H7 (cell line): ENCODE measurements at regions not wholly inside any gene's neighbourhood (a gene's known extent, or its start where the extent isn't known, plus 50 kb on each side); places are given as distances from the start of the nearest gene placed in this dataset.
A peak's percentile ranks its signal among the peaks of the same experiment; 100 is the strongest.
"Not testable (repeated sequence)": the region's sequence is repeated elsewhere in the genome, so short reads cannot be mapped to it uniquely, and the experiment has no call there.

Source experiments
- DNase-seq: peaks from one replicate; pipeline ENCODE4 v3.0.0; 2012
- H3K27me3 ChIP-seq: 2 replicates; pipeline ENCODE4 v1.6.0; 2011; ENCODE audit warnings: mild to moderate bottlenecking, low read length; ENCODE audit not compliant: control insufficient read depth, insufficient read depth
- H3K36me3 ChIP-seq: replicated peaks from 2 replicates; pipeline ENCODE4 v1.5.1; 2011; ENCODE audit warnings: low read length; ENCODE audit not compliant: control insufficient read depth, insufficient read depth
- H3K4me3 ChIP-seq: 2 replicates; pipeline ENCODE4 v1.5.1; 2011; ENCODE audit warnings: low read depth, mild to moderate bottlenecking, control low read depth, low read length, moderate library complexity; ENCODE audit not compliant: insufficient read depth

DNA sequence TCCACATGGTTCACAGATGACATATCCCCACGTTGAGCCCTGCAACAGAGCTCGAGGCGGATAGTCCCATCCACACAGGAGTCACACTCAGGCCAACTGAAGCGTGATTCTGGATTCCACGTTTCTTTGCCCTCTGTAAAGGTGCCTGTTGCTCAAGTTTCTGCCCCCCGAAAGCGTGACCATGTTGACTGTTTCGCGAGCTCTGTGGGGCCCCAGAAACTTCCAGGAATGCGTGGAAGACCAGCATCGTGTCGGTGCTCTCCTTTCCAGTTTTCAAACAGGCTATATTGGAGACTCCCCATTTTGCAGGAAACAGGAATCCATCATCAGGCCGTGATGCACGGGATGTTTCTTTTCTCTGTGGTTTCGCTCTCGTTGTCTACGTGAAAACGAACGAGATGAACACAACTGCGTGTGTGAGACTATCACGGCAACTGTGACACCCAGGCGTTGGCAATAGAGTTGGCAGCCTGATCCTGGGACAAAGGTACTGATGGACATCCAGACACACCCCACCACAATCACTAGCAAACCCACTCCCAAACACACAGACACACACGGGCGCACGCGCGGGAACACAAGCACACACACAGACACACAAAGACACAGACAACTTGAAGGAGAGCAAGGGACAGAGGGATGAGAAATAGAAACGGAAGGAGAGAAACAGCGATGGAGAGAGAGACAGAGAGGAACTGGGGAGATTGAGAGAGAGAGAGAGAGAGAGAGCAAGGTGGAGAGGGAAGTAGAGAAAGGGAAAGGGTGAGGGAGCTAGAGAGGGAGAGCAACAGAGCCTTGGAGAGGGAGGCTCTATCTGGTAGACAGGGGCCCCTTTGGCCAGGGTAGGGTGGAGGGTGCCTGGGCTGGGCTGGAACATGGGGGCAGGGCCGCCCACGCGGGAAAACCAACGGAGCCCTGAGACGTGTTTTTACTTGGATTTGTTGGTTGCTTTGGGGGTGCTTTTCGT lies 1609.3 kb downstream of the SPATA31A7 start:
- DNase-seq, H3K4me3 ChIP-seq, H3K36me3 ChIP-seq: not testable (repeated sequence)
- H3K27me3 ChIP-seq, result peaks cover 53% of the 10 kb centered on the region

GRCh38 chr9:62799851-62800371 lies 1610.1 kb downstream of the SPATA31A7 start:
- Histone ChIP-seq H3K27me3 (peaks cover 57% of the 10 kb centered on the region), H3K4me3 (peak overlapping the region; percentile 34)
- DNase-seq, H3K36me3 ChIP-seq: not testable (repeated sequence)

GRCh38 chr9:62800451-62801371 lies 1610.9 kb downstream of the SPATA31A7 start:
- H3K27me3 ChIP-seq, result peaks cover 63% of the 10 kb centered on the region
- H3K4me3 ChIP-seq, result peak overlapping the region; percentile 34; the same call in 1 of the 2 replicates
- H3K36me3 ChIP-seq, result not testable (repeated sequence)
- DNase-seq, result peak; percentile 18

DNA sequence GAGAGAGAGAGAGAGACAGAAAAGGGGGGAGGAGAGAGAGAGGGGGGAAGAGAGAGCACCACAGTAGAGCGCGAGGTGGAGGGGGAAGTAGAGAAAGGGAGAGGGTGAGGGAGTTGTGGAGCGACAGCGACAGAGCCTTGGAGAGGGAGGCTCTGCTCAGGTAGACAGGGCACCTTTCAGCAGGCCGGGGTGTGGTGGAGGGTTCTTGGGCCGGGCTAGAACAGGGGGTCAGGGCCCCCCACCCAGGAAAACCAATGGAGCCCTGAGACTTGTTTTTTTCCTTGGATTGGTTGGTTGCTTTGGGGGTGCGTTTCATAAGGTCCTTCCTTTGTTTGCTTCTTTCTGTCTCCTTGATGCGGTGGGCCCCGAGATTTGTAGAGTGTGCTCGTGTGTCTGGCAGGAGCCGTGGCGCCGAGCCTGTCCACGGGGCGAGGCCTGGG lies 1611.6 kb downstream of the SPATA31A7 start:
- Histone ChIP-seq H3K4me3 (peak overlapping the region; percentile 61; the same call in 1 of the 2 replicates), H3K27me3 (peaks cover 69% of the 10 kb centered on the region)
- not testable (repeated sequence) for DNase-seq, H3K36me3 ChIP-seq

DNA sequence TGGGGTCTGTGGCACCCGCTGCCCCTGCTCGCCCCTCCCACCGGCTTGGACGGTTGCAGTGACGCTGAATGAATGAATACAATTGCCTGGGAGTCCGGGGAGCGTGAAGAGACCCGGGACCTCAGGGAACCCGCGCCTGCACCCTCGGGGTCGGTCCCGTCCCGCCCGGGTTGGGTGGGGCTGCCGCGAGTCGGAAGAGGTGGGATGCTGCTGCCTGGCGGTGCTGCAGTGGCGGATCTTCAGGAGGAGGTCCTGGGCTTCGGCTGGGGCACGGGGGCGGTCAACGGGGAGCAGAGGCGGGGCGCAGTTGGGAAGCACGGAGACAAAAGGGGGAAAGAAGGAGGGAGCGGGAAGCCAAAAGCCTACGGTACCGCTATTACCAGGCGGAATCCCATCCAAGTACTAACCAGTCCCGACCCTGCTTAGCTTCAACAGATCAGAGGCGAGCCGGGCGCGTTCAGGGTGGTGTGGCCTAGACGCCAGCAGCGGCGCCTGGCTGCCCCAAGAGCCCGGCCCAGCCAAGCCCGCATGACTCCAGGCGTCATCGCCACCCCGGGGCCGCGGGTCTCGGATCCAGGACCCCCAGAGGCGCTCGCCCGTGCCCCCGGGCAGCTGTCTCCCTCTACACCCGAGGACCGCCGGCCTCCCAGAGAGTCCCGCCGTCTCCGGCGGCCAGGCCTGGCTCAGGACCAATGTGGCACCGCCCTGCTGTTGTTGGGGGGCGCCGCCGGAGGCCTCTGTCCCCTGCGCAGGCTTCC lies 1612.3 kb downstream of the SPATA31A7 start:
- Histone ChIP-seq H3K27me3 (peaks cover 71% of the 10 kb centered on the region), H3K4me3 (peak overlapping the region; percentile 61)
- peak; percentile 94 for DNase-seq
- not testable (repeated sequence) for H3K36me3 ChIP-seq

- not testable (repeated sequence) for H3K36me3 ChIP-seq, DNase-seq
- Histone ChIP-seq H3K4me3 (peak overlapping the region; percentile 61), H3K27me3 (peaks cover 74% of the 10 kb centered on the region)
Observed at GRCh38 chr9:62802719-62803079, 1612.9 kb downstream of the SPATA31A7 start.

GRCh38 chr9:62803099-62803498 lies 1613.3 kb downstream of the SPATA31A7 start:
- peak; percentile 2 for DNase-seq
- not testable (repeated sequence) for H3K36me3 ChIP-seq, H3K4me3 ChIP-seq
- peaks cover 78% of the 10 kb centered on the region for H3K27me3 ChIP-seq

GRCh38 chr9:62804314-62804713 lies 1614.5 kb downstream of the SPATA31A7 start:
- not testable (repeated sequence) for H3K4me3 ChIP-seq, H3K36me3 ChIP-seq, DNase-seq
- H3K27me3 ChIP-seq, result peaks cover 76% of the 10 kb centered on the region

- H3K27me3 ChIP-seq, result peaks cover 55% of the 10 kb centered on the region
- DNase-seq, H3K4me3 ChIP-seq: not testable (repeated sequence)
Observed at GRCh38 chr9:62807424-62807823, 1617.6 kb downstream of the SPATA31A7 start.

DNA sequence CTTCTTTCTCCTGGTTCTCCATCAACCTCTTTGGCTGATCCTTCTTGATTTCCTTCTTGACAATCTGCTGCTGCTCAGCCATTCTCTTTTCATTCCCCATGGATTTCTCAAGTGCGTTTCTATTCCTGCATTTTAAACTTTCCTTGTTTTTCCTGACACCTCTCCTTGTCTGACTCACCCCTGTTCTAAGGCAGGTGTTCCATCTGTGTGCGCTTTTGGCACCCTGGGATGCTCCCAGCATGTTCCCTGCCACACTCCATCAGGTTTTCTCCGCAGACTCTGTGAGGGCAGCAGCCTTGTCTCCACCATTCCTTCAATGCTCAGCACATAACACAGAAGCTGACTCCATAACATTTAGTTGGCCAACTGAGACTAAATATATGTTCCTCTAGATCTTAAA lies 1618.2 kb downstream of the SPATA31A7 start:
- not testable (repeated sequence) for DNase-seq, H3K36me3 ChIP-seq, H3K4me3 ChIP-seq
- peaks cover 53% of the 10 kb centered on the region for H3K27me3 ChIP-seq

More at GRCh38 chr9:62807424-62807823, 1617.6 kb downstream of the SPATA31A7 start:
- H3K36me3 ChIP-seq, result not testable (repeated sequence)

- DNase-seq, result not testable (repeated sequence)
- peaks cover 47% of the 10 kb centered on the region for H3K27me3 ChIP-seq
Observed at GRCh38 chr9:62810318-62810717, 1620.5 kb downstream of the SPATA31A7 start.

GRCh38 chr9:62810811-62811315 lies 1621.0 kb downstream of the SPATA31A7 start:
- DNase-seq, H3K36me3 ChIP-seq, H3K4me3 ChIP-seq: not testable (repeated sequence)
- H3K27me3 ChIP-seq, result peaks cover 48% of the 10 kb centered on the region

More at GRCh38 chr9:62810318-62810717, 1620.5 kb downstream of the SPATA31A7 start:
- not testable (repeated sequence) for H3K4me3 ChIP-seq, H3K36me3 ChIP-seq

GRCh38 chr9:62815436-62815835 lies 1625.6 kb downstream of the SPATA31A7 start:
- not testable (repeated sequence) for H3K36me3 ChIP-seq, H3K4me3 ChIP-seq, DNase-seq
- H3K27me3 ChIP-seq, result peaks cover 32% of the 10 kb centered on the region
